Liver (tissue), 8 donors: ENCODE measurements at regions not wholly inside any gene's neighbourhood (a gene's known extent, or its start where the extent isn't known, plus 50 kb on each side); places are given as distances from the start of the nearest gene placed in this dataset.

Experiments
- DNase-seq: peaks from one replicate; pipeline ENCODE4 v3.0.0-alpha.2; 2017; ENCODE audit warnings: low spot score
- H3K27ac ChIP-seq, 2 donors: one replicate each; pipeline ENCODE4 v1.7.0; 2013; ENCODE audit warnings: inconsistent platforms in 2 of 2, low read length in 2 of 2, control low read depth in 1 of 2, low read depth in 1 of 2, mild to moderate bottlenecking in 1 of 2
- H3K27me3 ChIP-seq, 4 donors: one replicate each; pipeline versions ENCODE4 v1.6.1 to v1.7.0; 2013; ENCODE audit warnings: low read length in 3 of 4, inconsistent platforms in 1 of 4, mild to moderate bottlenecking in 1 of 4, moderate library complexity in 1 of 4; ENCODE audit not compliant: control insufficient read depth in 4 of 4, insufficient read depth in 4 of 4
- H3K36me3 ChIP-seq, 4 donors: one replicate each; pipeline versions ENCODE4 v1.6.1 to v1.7.0; 2013; ENCODE audit warnings: low read length in 3 of 4, mild to moderate bottlenecking in 3 of 4, low read depth in 1 of 4, moderate library complexity in 1 of 4; ENCODE audit not compliant: control insufficient read depth in 4 of 4, insufficient read depth in 3 of 4
- H3K4me1 ChIP-seq, 4 donors: one replicate each; pipeline versions ENCODE4 v1.6.1 to v1.7.0; 2013; ENCODE audit warnings: low read length in 3 of 4, mild to moderate bottlenecking in 3 of 4, moderate library complexity in 1 of 4; ENCODE audit not compliant: control insufficient read depth in 4 of 4, insufficient read depth in 4 of 4
- H3K4me3 ChIP-seq, 3 donors: one replicate each; pipeline versions ENCODE4 v1.6.1 to v1.7.0; 2013; ENCODE audit warnings: low read length in 3 of 3, control low read depth in 1 of 3, low read depth in 1 of 3, mild to moderate bottlenecking in 1 of 3
- H3K9ac ChIP-seq, 2 donors: one replicate each; pipeline ENCODE4 v1.7.0; 2013; ENCODE audit warnings: low read length in 2 of 2, mild to moderate bottlenecking in 2 of 2, moderate library complexity in 2 of 2, control low read depth in 1 of 2, low read depth in 1 of 2
- H3K9me3 ChIP-seq, 4 donors: one replicate each; pipeline versions ENCODE4 v1.6.1 to v1.7.0; 2013; ENCODE audit warnings: low read length in 3 of 4; ENCODE audit not compliant: control insufficient read depth in 4 of 4
- ATF3 ChIP-seq: IDR thresholded peaks from 2 replicates; pipeline ENCODE4 v1.6.1; 2016; ENCODE audit warnings: antibody characterized with exemption
- CTCF ChIP-seq: fragments of 150-350 bp; IDR thresholded peaks from 2 replicates; pipeline ENCODE4 v1.5.1; 2017; ENCODE audit warnings: improper control_type of control experiment, low read depth, low read length; ENCODE audit not compliant: missing input control
- EGR1 ChIP-seq, 2 donors: IDR thresholded peaks; 2 replicates each; pipeline ENCODE4 v1.6.1; 2016 to 2018; ENCODE audit warnings: antibody characterized with exemption in 2 of 2, low read depth in 2 of 2
- FOXA1 ChIP-seq: IDR thresholded peaks from 2 replicates; pipeline ENCODE4 v1.6.1; 2016; ENCODE audit warnings: antibody characterized with exemption
- FOXA2 ChIP-seq: IDR thresholded peaks from 2 replicates; pipeline ENCODE4 v1.6.1; 2016; ENCODE audit warnings: antibody characterized with exemption
- GABPA ChIP-seq, 2 donors: IDR thresholded peaks in 1 of 2; conservative IDR thresholded peaks in 1 of 2; 2 replicates each; pipeline ENCODE4 v1.6.1; 2016; ENCODE audit warnings: antibody characterized with exemption in 2 of 2, mild to moderate bottlenecking in 1 of 2, moderate library complexity in 1 of 2
- HNF4A ChIP-seq, 2 donors: conservative IDR thresholded peaks; 2 replicates each; pipeline ENCODE4 v1.6.1; 2016; ENCODE audit warnings: antibody characterized with exemption in 2 of 2, mild to moderate bottlenecking in 2 of 2
- HNF4G ChIP-seq: IDR thresholded peaks from 2 replicates; pipeline ENCODE4 v1.6.1; 2016; ENCODE audit warnings: antibody characterized with exemption
- JUND ChIP-seq, 2 donors: IDR thresholded peaks; 2 replicates each; pipeline ENCODE4 v1.6.1; 2016; ENCODE audit warnings: antibody characterized with exemption in 2 of 2
- MAX ChIP-seq: IDR thresholded peaks from 2 replicates; pipeline ENCODE4 v1.6.1; 2016; ENCODE audit warnings: antibody characterized with exemption
- NR2F2 ChIP-seq: IDR thresholded peaks from 2 replicates; pipeline ENCODE4 v1.6.1; 2016; ENCODE audit warnings: antibody characterized with exemption
- RAD21 ChIP-seq, 2 donors: IDR thresholded peaks; 2 replicates each; pipeline ENCODE4 v1.6.1; 2016; ENCODE audit warnings: antibody characterized with exemption in 2 of 2, mild to moderate bottlenecking in 2 of 2
- REST ChIP-seq: IDR thresholded peaks from 2 replicates; pipeline ENCODE4 v1.6.1; 2016; ENCODE audit warnings: antibody characterized with exemption, mild to moderate bottlenecking
- RXRA ChIP-seq, 2 donors: IDR thresholded peaks; 2 replicates each; pipeline ENCODE4 v1.6.1; 2017 to 2018; ENCODE audit warnings: antibody characterized with exemption in 2 of 2, mild to moderate bottlenecking in 1 of 2
- SP1 ChIP-seq: IDR thresholded peaks from 2 replicates; pipeline ENCODE4 v1.6.1; 2018; ENCODE audit warnings: antibody characterized with exemption, mild to moderate bottlenecking
- TAF1 ChIP-seq: conservative IDR thresholded peaks from 2 replicates; pipeline ENCODE4 v1.6.1; 2016; ENCODE audit warnings: antibody characterized with exemption, mild to moderate bottlenecking
- YY1 ChIP-seq: IDR thresholded peaks from 2 replicates; pipeline ENCODE4 v1.6.1; 2016; ENCODE audit warnings: antibody characterized with exemption, mild to moderate bottlenecking
- ZBTB33 ChIP-seq: IDR thresholded peaks from 2 replicates; pipeline ENCODE4 v1.6.1; 2016; ENCODE audit warnings: antibody characterized with exemption
- WGBS: extraction: QIAGEN DNeasy Blood & Tissue Kit; methylation state at CpG from one replicate; pipeline ENCODE4 v1.1.7; 2013; 5-methylcytosine and 5-hydroxymethylcytosine counted together
- donor health status: healthy.
- donor health status: healthy.
- donor health status: healthy.
- donor health status: healthy.
- donor health status: healthy.

- WGBS, result 79% methylated on average over 12 of the region's 12 CpGs
- H3K27ac ChIP-seq, result no peak overlapping the region
- DNase-seq, result no peak
These were observed 144.2 kb downstream of the IRF8 start for GRCh38 chr16:86042996-86043725.

More at GRCh38 chr16:86042996-86043725, 144.2 kb downstream of the IRF8 start:
- no peaks in the 10 kb centered on the region for H3K4me1 ChIP-seq
- no peaks in the 10 kb centered on the region for H3K36me3 ChIP-seq
- H3K27me3 ChIP-seq, result peaks cover 0 to 11% (median under 1%) of the 10 kb centered on the region in 4 donors
- no peak overlapping the region for H3K9ac ChIP-seq
- H3K9me3 ChIP-seq, result no peaks in the 10 kb centered on the region
- H3K4me3 ChIP-seq, result no peak overlapping the region
- TF ChIP-seq JUND (IDR thresholded peaks at IDR 0.05) (no peak), ATF3 (no peak), YY1 (no peak), HNF4G (no peak), NR2F2 (no peak), FOXA1 (no peak), EGR1 (IDR thresholded peaks at IDR 0.05; ENCODE audit: low read depth in 2 of 2) (no peak), HNF4A (conservative IDR thresholded peaks at IDR 0.05) (no peak), SP1 (no peak), ZBTB33 (no peak), REST (no peak), FOXA2 (no peak), RAD21 (IDR thresholded peaks at IDR 0.05) (no peak), GABPA (IDR thresholded peaks at IDR 0.05 in 1 of 2, conservative IDR thresholded peaks at IDR 0.05 in 1 of 2) (no peak), RXRA (IDR thresholded peaks at IDR 0.05) (no peak), CTCF (no peak), MAX (no peak), TAF1 (no peak)
